ES-I3 (cell line): ENCODE measurements at regions not wholly inside any gene's neighbourhood (a gene's known extent, or its start where the extent isn't known, plus 50 kb on each side); places are given as distances from the start of the nearest gene placed in this dataset.

Experiments
- H3K36me3 ChIP-seq: 2 replicates; pipeline ENCODE4 v1.6.1; 2013; ENCODE audit warnings: mild to moderate bottlenecking, low read length, control low read depth, moderate library complexity; ENCODE audit not compliant: insufficient read depth
- H3K4me1 ChIP-seq: 2 replicates; pipeline ENCODE4 v1.6.1; 2013; ENCODE audit warnings: mild to moderate bottlenecking, control low read depth, low read length; ENCODE audit not compliant: insufficient read depth
- H3K9ac ChIP-seq: 2 replicates; pipeline ENCODE4 v1.6.1; 2013; ENCODE audit warnings: low read depth, mild to moderate bottlenecking, low read length, moderate library complexity
- H3K9me3 ChIP-seq: 2 replicates; pipeline ENCODE4 v1.6.1; 2013; ENCODE audit warnings: mild to moderate bottlenecking, low read length, moderate library complexity; ENCODE audit not compliant: control insufficient read depth, insufficient read depth

DNA sequence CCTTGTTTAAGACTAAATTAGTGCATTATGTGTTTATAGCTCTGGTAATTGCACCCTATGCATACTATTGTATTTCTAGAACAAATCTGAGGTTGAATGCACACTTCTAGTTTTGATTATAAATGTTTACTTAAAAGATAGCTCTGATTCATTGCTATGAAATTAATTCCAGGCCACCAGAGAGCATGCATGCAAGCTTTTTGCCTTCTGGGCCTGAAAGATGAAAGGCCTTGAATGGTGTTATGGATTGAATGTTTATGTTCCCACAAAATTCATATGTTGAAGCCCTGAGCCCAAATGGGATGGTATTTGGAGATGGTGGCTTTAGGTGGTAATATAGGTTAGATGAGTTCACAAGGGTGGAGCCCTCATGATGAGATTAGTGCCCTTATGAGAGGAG is 695.0 kb upstream of the MAP3K7 start:
- Histone ChIP-seq H3K36me3 (no peaks in the 10 kb centered on the region), H3K9me3 (no peaks in the 10 kb centered on the region), H3K4me1 (peaks cover 17% of the 10 kb centered on the region; the same call in 1 of the 2 replicates), H3K9ac (no peak overlapping the region)

DNA sequence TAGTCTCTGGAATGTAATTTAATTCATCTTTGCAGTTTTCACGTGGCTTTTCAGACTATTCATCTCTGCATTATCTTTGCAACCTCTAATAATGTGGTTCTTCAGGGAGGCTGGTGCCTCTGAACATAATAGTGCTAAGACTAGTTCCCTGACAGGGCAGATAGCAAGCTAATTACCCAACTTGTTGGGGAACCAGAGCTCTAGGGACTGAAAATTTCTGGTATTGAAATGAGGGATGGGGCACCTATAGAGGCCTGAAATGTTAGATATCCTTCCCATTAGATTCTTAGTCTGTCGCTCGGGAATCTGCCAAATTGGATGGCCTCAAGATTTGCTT is 693.6 kb upstream of the MAP3K7 start:
- Histone ChIP-seq H3K9me3 (no peaks in the 10 kb centered on the region), H3K4me1 (peaks cover 17% of the 10 kb centered on the region; the same call in 1 of the 2 replicates), H3K9ac (no peak overlapping the region), H3K36me3 (no peaks in the 10 kb centered on the region)

DNA sequence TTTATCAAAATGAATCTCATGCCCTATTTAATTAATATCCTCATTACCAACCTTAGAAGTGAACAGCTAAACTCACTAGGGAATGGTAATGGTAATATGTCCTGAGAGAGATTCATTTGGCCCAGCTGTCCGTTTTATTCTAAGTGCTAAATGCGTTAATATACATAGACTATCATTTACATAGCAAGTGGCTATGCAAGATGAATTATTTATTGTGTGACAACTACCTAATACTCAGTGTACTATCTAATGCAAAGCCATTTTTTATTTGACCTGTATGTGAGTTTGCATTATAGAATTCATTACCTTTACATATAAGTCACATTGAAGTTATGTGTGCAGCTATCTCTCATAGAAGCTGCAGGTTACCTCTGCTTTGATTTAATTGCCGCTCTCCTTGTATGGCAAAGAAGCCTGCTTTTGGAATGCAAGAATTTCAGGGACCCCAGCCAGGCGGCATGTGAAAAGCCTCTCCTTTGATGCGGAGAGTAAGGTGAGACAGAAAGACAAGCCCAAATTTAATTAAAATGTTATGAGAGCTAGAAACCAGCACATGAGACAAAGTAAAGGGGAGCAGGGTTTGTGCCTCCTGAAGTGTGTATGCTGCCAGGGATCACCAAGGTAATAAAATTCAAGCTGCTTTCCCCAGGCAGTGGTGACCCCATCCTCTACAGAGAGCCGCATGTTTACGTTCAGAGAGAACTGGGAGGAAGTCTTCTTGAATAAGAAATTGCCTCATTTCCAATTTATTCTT is 693.0 kb upstream of the MAP3K7 start:
- Histone ChIP-seq H3K9ac (no peak overlapping the region), H3K9me3 (no peaks in the 10 kb centered on the region), H3K4me1 (peaks cover 17% of the 10 kb centered on the region; the same call in 1 of the 2 replicates), H3K36me3 (no peaks in the 10 kb centered on the region)

DNA sequence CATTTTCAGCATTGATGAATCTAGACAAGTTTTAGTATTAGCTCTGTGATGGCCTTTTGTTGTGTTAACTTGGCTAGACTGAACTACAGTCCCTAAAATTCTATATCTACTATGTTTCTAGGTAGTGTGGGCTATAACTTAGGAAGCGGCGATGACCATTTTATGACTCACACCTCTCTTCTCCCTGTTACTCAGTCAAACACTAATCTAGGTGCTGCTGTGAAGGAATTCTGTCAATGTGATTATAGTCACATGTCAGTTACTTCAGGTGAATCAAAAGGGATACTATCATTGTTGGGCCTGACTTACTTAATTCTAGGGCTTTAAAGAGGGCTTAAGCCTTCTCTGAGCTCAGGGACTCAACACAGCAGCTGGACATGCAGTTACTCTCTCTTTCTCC is 691.5 kb upstream of the MAP3K7 start:
- Histone ChIP-seq H3K9me3 (no peaks in the 10 kb centered on the region), H3K9ac (no peak overlapping the region), H3K36me3 (no peaks in the 10 kb centered on the region), H3K4me1 (peaks cover 17% of the 10 kb centered on the region; the same call in 1 of the 2 replicates)

DNA sequence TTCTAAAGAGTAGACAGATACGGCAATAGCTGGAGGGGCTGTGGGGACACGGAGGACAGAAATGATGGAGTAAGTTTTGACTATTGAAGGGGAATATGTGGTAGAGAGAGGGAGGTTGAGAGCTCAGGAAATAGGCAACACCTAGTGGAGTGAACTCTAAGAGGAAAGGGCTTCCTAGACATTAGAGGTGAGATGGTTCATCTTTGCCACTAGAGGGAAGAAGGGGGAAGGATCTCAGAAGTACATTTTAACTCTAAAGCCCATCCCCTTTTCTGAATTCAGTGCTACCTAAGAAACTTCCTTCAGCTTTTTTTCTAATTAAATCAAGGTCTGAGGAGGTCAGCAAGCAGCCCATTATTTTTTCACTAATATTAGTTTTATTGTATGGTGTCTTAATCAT is 689.4 kb upstream of the MAP3K7 start:
- Histone ChIP-seq H3K9ac (no peak overlapping the region), H3K4me1 (peaks cover 17% of the 10 kb centered on the region; the same call in 1 of the 2 replicates), H3K9me3 (no peaks in the 10 kb centered on the region)

DNA sequence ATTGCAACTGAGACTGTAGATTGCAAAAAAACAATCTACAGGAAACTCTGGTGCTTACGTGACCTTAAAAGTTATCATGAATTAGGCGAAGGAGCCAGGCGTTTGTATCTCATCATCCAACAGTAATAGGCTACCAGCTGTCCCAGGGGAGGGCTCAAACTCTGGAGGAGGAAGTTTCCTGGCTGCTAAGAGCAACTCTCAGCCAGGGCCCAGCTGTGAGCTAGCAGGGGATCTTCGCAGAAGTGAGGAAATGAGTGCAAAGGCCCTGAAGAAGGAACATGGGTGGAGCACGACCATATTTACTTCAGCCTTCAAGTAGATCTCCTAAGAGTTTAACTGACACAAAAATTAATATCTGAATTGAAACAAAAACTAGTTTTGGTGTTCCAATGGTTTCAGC is 686.9 kb upstream of the MAP3K7 start:
- H3K9me3 ChIP-seq: no peaks in the 10 kb centered on the region
- peaks cover 3% of the 10 kb centered on the region; the same call in 1 of the 2 replicates for H3K4me1 ChIP-seq
- no peak overlapping the region for H3K9ac ChIP-seq
- H3K36me3 ChIP-seq: no peaks in the 10 kb centered on the region

More for the DNA sequence above, 689.4 kb upstream of the MAP3K7 start:
- no peaks in the 10 kb centered on the region for H3K36me3 ChIP-seq

DNA sequence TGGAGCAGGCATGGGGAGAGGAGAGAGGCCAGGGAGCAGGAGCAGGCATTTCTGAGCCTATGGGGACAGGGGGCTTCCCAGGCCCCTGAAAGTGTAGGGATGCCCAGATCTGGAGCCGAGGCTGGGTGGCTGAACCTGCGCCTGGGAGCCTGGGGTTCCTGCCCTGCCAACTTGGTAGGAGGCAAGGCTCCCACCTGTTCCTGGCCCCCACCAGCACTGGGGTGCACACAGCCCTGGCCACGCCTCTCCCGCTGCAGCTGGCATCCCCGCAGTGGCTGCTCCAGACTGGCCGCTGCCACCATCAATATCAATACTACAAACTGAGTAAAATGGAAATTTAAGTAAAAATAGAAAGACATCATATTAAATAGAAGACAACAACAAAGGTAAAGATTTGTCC is 684.9 kb upstream of the MAP3K7 start:
- H3K9ac ChIP-seq: no peak overlapping the region
- H3K36me3 ChIP-seq: no peaks in the 10 kb centered on the region
- H3K4me1 ChIP-seq: no peaks in the 10 kb centered on the region
- no peaks in the 10 kb centered on the region for H3K9me3 ChIP-seq

DNA sequence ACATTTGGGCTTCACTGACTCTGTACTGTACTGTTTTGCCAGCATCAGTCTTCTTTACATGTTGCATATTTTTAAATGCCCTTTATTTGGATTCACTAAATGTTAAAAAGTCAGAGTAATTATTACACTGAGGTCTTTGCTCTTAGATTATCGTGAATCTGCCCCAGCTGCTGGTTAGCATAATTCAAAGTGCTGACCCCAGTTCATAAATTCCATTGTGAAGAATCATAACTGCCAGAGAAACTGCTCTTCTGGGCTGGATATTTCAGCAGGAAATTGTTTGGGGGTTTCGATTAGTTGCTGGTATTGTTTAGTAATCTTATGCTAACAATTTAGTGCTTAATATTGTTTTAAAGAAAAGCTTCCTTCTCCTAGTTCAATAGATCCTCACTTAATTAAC is 682.1 kb upstream of the MAP3K7 start:
- H3K36me3 ChIP-seq: no peaks in the 10 kb centered on the region
- H3K9ac ChIP-seq: no peak overlapping the region

DNA sequence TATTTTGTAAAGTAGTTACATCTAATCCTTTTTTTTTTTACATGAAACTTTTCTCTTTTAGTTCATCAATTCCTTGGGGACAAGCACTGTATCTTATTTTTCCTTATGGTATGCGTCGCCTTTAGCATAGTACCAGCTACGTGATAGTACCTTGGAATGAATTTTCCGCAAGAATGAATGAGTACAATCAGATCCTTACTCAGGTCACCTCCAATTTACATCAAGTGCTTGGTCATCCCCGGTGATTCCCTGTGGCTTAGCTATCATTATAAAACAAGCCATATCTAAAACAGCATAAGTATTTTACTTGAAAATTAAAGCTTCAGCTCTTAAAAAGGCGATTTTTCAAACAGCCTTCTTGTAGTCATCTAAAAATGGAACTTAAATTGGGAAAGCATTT is 680.4 kb upstream of the MAP3K7 start:
- no peaks in the 10 kb centered on the region for H3K36me3 ChIP-seq
- no peak overlapping the region for H3K9ac ChIP-seq
- no peaks in the 10 kb centered on the region for H3K4me1 ChIP-seq
- no peaks in the 10 kb centered on the region for H3K9me3 ChIP-seq

More for the DNA sequence above, 682.1 kb upstream of the MAP3K7 start:
- Histone ChIP-seq H3K4me1 (no peaks in the 10 kb centered on the region), H3K9me3 (no peaks in the 10 kb centered on the region)

DNA sequence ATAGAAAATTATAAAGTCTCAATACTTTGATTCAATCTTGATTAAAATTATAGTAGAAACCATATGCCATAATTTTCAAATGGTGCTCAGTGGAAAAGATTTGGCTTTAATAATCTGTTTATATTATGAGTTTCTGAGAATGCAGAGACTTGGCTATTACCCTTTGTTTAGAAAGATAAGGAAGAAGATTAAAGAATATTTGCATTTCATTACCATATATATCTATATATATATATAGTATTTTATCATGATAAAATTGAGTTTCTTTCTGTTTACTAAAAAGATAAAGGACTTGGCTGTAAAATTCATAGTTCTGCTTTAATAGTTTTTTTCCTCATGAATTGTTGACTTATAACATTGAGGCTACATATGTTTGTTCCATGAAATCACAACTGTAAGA is 679.3 kb upstream of the MAP3K7 start:
- H3K9me3 ChIP-seq: no peaks in the 10 kb centered on the region
- no peaks in the 10 kb centered on the region for H3K4me1 ChIP-seq
- no peaks in the 10 kb centered on the region for H3K36me3 ChIP-seq
- H3K9ac ChIP-seq: no peak overlapping the region

DNA sequence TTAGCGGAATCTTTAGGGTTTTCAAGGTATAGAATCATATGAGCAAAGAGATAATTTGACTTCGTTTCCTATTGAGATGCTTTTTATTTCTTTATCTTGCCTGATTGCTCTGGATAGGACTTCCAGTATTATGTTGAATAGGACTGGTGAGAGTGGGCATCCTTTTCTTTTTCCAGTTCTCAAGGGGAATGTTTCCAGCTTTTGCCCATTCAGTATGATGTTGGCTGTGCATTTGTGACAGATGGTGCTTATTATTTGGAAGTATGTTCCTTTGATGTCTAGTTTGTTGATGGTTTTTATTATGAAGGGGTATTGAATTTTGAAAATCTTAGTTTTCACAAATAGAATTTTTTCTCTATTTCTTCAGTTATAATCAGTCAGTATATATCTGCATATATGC is 656.6 kb upstream of the MAP3K7 start:
- no peaks in the 10 kb centered on the region for H3K36me3 ChIP-seq
- no peaks in the 10 kb centered on the region for H3K9me3 ChIP-seq
- no peak overlapping the region for H3K9ac ChIP-seq
- no peaks in the 10 kb centered on the region for H3K4me1 ChIP-seq

DNA sequence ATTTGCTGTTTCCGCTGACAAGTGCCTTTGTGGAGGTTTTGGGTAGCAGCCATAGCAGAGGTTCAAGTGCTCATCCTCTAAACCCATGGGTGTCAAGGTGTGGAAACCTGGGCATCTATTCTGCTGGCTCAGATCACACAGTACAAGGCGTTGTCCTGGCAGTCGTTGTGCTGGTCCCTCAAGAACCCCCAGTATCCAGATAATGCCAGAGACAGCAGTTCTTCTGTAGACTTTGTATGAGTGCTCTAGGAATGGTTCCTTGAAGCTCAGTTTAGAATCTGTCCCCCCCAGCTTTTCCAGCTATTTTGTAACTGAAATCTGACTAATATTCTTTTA is 655.7 kb upstream of the MAP3K7 start:
- Histone ChIP-seq H3K9ac (no peak overlapping the region), H3K36me3 (no peaks in the 10 kb centered on the region), H3K9me3 (no peaks in the 10 kb centered on the region), H3K4me1 (no peaks in the 10 kb centered on the region)

DNA sequence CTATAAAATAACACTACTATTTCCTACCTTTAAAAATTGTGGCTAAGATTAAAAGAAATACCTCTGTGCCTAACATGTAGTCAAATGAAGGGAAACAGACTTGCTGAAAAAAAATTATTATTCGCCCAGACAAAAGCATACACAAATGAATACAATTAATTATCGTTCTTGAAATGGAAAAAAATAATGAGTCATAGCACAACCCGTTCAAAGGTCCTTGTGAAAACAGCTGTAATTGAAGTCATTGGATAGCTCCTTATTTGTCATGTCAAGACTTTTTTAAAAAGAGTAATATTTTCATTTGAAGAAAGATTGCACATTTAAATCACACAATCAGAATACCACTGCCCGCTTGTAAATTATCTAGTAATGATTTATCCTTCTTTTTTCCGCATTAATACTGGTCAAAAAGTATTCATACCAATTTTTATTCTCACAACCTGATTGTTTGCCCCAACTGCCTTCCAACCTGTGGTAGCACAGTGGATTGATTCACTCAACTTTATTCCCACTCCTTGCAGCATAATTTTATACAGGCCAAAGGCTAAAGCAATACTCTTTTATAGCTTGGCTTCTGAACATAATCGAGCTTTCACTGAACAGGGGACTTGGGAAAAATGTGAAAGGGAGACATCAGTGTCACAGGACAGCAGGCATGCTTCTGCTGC is 655.2 kb upstream of the MAP3K7 start:
- Histone ChIP-seq H3K36me3 (no peaks in the 10 kb centered on the region), H3K9ac (no peak overlapping the region), H3K4me1 (no peaks in the 10 kb centered on the region), H3K9me3 (no peaks in the 10 kb centered on the region)

DNA sequence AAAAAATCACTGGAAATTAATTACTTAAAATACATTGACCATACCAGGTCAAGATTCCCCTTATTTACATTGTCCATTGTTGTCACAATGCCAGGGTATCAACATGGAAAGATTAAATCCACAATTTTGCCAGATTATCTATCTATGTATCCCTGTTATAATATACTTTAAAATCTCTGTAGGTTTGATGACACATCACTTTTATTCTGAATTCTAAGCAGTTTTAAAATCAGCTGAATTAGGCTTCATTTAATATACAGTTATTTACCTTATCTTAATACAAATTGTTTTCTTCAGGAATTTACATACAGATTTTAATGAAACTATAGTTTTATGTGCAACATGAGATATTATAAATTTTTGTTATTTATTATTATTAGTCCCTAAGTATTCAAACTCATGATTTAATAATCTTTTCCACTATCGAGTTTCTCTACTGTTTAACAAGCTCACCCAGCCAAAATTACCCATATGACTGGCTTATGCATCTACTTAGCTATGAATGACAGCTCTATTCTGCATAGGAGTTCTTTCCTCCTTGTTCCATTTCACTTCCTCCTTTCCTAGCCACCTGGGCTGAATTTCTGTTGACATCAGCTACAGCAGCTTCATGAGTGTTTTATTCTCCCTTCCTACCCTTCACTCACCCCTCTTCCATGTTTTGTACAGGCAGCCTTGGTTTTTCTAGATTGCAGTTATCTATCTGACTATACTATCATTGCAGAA is 654.2 kb upstream of the MAP3K7 start:
- no peaks in the 10 kb centered on the region for H3K36me3 ChIP-seq
- no peak overlapping the region for H3K9ac ChIP-seq
- H3K4me1 ChIP-seq: no peaks in the 10 kb centered on the region
- H3K9me3 ChIP-seq: no peaks in the 10 kb centered on the region
